Natural killer cell (primary cell): ENCODE measurements at regions not wholly inside any gene's neighbourhood (a gene's known extent, or its start where the extent isn't known, plus 50 kb on each side); places are given as distances from the start of the nearest gene placed in this dataset.

Experiments
- ATAC-seq, 3 donors: fragments of 150-1000 bp in 2 of 3; fragments of 200-7000 bp in 1 of 3; cut with Tn5 transposase; 1 replicate in 1 of 3; 2 replicates in 2 of 3; pipeline ENCODE4 v1.10.0; 2021; ENCODE audit warnings: mild to moderate bottlenecking in 2 of 3, moderate library complexity in 2 of 3
- DNase-seq, 2 donors: peaks; one replicate each; pipeline versions ENCODE4 v3.0.0 to v3.0.0-alpha.2; 2013 to 2021; ENCODE audit warnings: mixed read lengths in 1 of 2
- H3K27ac ChIP-seq: one replicate; pipeline ENCODE4 v1.5.1; 2013; ENCODE audit warnings: mild to moderate bottlenecking, low read length
- H3K27me3 ChIP-seq: one replicate; pipeline ENCODE4 v1.6.1; 2013; ENCODE audit warnings: low read length; ENCODE audit not compliant: control insufficient read depth, insufficient read depth
- H3K36me3 ChIP-seq: one replicate; pipeline ENCODE4 v1.6.1; 2013; ENCODE audit warnings: low read length; ENCODE audit not compliant: control insufficient read depth, insufficient read depth
- H3K4me1 ChIP-seq: one replicate; pipeline ENCODE4 v1.6.1; 2013; ENCODE audit warnings: low read length; ENCODE audit not compliant: control insufficient read depth, insufficient read depth
- H3K4me3 ChIP-seq: one replicate; pipeline ENCODE4 v1.5.1; 2013; ENCODE audit warnings: low read length
- H3K9me3 ChIP-seq: one replicate; pipeline ENCODE4 v1.6.1; 2013; ENCODE audit warnings: low read length; ENCODE audit not compliant: control insufficient read depth, insufficient read depth
- H3K27ac Mint-ChIP-seq, 2 donors: one replicate each; pipeline ENCODE4 v1.8.0; 2022; ENCODE audit warnings: mild to moderate bottlenecking in 2 of 2, mixed read lengths in 2 of 2, moderate library complexity in 1 of 2
- H3K27me3 Mint-ChIP-seq, 2 donors: one replicate each; pipeline ENCODE4 v1.8.0; 2022; ENCODE audit warnings: low read depth in 2 of 2, mixed read lengths in 2 of 2
- H3K36me3 Mint-ChIP-seq: one replicate; pipeline ENCODE4 v1.8.0; 2022; ENCODE audit warnings: mixed read lengths
- H3K4me1 Mint-ChIP-seq, 2 donors: one replicate each; pipeline ENCODE4 v1.8.0; 2022; ENCODE audit warnings: mixed read lengths in 2 of 2
- H3K4me3 Mint-ChIP-seq: one replicate; pipeline ENCODE4 v1.8.0; 2022; ENCODE audit warnings: mild to moderate bottlenecking, moderate library complexity, mixed read lengths
- H3K9me3 Mint-ChIP-seq, 2 donors: one replicate each; pipeline ENCODE4 v1.8.0; 2022; ENCODE audit warnings: mixed read lengths in 2 of 2
- WGBS: methylation state at CpG from one replicate; pipeline ENCODE4 v1.1.7; 2013; ENCODE audit warnings: missing lambda C conversion rate; ENCODE audit not compliant: insufficient coverage; 5-methylcytosine and 5-hydroxymethylcytosine counted together
- intact Hi-C: fragments of 100-400 bp; cut with micrococcal nuclease; formaldehyde crosslinking; loops from one replicate; pipeline ENCODE4 v1.14.2; 2022
- TF ChIP-seq, protein P1 (sequence below): fragments of 200-600 bp; IDR thresholded peaks from one replicate; pipeline ENCODE4 v1.8.0; 2022; ENCODE audit warnings: antibody characterized with exemption

DNA sequence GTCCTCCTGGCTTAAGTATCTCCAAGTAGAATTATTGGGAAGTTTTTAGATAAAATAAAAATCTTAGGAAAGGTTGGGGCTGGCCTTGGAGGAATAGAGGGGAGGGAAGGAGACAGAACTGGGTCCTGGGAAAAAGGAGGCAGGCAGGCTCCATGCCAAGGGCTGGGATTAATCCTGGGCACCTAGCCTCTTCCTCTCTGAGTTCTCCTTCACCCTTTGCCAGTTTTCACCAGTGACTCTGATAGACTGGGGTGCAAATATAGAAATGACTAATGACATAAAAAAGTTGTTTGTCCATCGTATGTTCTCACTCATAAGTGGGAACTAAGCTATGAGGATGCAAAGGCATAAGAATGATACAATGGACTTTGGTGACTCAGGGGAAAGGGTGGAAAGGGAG is 81.9 kb downstream of the RMI1 start:
- Mint-ChIP-seq H3K36me3 (no peaks in the 10 kb centered on the region), H3K27me3 (peaks cover 13 to 16% of the 10 kb centered on the region in 2 donors), H3K9me3 (no peaks in the 10 kb centered on the region), H3K4me3 (no peak overlapping the region), H3K4me1 (no peaks in the 10 kb centered on the region), H3K27ac (no peak overlapping the region)
- Histone ChIP-seq H3K27ac (no peak overlapping the region), H3K27me3 (peaks cover 2% of the 10 kb centered on the region), H3K4me1 (no peaks in the 10 kb centered on the region), H3K36me3 (no peaks in the 10 kb centered on the region), H3K4me3 (no peak overlapping the region), H3K9me3 (no peaks in the 10 kb centered on the region)
- TF ChIP-seq, protein P1, sequence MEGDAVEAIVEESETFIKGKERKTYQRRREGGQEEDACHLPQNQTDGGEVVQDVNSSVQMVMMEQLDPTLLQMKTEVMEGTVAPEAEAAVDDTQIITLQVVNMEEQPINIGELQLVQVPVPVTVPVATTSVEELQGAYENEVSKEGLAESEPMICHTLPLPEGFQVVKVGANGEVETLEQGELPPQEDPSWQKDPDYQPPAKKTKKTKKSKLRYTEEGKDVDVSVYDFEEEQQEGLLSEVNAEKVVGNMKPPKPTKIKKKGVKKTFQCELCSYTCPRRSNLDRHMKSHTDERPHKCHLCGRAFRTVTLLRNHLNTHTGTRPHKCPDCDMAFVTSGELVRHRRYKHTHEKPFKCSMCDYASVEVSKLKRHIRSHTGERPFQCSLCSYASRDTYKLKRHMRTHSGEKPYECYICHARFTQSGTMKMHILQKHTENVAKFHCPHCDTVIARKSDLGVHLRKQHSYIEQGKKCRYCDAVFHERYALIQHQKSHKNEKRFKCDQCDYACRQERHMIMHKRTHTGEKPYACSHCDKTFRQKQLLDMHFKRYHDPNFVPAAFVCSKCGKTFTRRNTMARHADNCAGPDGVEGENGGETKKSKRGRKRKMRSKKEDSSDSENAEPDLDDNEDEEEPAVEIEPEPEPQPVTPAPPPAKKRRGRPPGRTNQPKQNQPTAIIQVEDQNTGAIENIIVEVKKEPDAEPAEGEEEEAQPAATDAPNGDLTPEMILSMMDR = no peak
- intact Hi-C loops = no loop called here
- WGBS = 88% methylated on average over 1 of the region's 1 CpG
- no peak for DNase-seq
- no peak for ATAC-seq

DNA sequence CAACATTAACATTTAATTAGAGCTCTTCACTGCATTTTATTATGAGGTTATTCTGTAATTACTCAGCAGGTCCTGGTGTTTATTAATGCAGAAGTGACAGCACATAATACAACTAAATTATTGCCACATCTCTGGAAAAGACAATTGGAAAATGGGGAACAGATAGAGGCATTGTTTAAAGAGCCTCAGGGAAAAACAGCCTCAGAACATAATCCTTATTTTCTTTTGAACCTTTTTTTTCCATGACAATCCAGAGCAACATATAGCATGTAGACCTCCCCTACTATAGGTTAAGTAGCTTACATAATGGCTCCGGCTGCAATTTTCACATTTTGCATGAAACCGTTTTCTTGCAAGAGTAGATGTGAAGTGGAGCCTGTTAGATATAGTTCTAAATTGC is 87.2 kb downstream of the RMI1 start:
- DNase-seq (no peak), ATAC-seq (no peak)
- Histone ChIP-seq H3K4me3 (no peak overlapping the region), H3K27me3 (peaks cover 2% of the 10 kb centered on the region), H3K9me3 (no peaks in the 10 kb centered on the region), H3K36me3 (no peaks in the 10 kb centered on the region), H3K27ac (no peak overlapping the region), H3K4me1 (no peaks in the 10 kb centered on the region)
- Mint-ChIP-seq H3K4me3 (no peak overlapping the region), H3K4me1 (no peaks in the 10 kb centered on the region), H3K27ac (no peak overlapping the region), H3K9me3 (no peaks in the 10 kb centered on the region), H3K36me3 (no peaks in the 10 kb centered on the region), H3K27me3 (peaks cover 4 to 7% of the 10 kb centered on the region in 2 donors)
- WGBS = 90% methylated on average over 2 of the region's 2 CpGs
- TF ChIP-seq, protein P1 = no peak
- intact Hi-C loops = no loop called here

DNA sequence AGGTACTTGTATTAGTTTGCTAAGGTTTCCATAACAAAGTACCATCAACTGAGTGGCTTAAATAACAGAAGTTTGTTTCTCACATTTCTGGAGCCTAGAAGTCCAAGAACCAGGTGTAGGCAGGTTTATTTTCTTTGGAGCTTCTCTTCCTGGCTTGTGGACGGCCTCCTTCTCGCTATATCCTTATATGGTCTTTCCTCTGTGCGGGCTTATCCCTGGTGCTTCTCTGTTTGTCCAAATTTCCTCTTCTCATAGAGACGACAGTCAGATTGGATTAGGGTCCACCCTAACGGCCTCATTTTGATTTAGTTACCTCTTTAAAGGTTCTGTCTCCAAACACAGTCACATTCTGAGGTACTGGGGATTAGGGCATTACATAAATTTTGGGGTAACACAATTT is 88.3 kb downstream of the RMI1 start:
- no peaks in the 10 kb centered on the region for H3K36me3 Mint-ChIP-seq
- H3K27me3 Mint-ChIP-seq = peaks cover 4 to 9% of the 10 kb centered on the region in 2 donors
- intact Hi-C loops = no loop called here
- 85% methylated on average over 4 of the region's 5 CpGs for WGBS
- no peaks in the 10 kb centered on the region for H3K4me1 ChIP-seq
- DNase-seq = no peak
- H3K4me3 ChIP-seq = no peak overlapping the region
- no peaks in the 10 kb centered on the region for H3K9me3 Mint-ChIP-seq
- peaks cover 2% of the 10 kb centered on the region for H3K27me3 ChIP-seq
- H3K27ac Mint-ChIP-seq = no peak overlapping the region
- H3K27ac ChIP-seq = no peak overlapping the region
- H3K4me1 Mint-ChIP-seq = no peaks in the 10 kb centered on the region
- TF ChIP-seq, protein P1 = no peak
- no peaks in the 10 kb centered on the region for H3K9me3 ChIP-seq
- H3K36me3 ChIP-seq = no peaks in the 10 kb centered on the region
- H3K4me3 Mint-ChIP-seq = no peak overlapping the region
- no peak for ATAC-seq

DNA sequence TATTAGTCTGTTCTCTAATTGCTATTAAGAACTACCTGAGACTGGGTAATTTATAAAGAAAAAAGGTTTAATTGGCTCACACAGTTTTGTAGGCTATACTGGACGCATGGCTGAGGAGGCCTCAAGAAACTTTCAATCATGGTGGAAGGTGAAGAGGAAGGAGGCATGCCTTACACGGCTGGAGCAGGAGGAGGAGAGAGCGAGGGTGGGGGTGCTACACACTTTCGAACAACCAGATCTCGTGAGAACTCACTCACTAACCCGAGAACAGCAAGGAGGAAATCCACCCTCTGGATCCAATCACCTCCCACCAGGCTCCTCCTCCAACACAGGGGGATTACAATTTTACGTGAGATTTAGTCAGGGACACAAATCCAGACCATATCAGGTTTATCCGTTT is 90.0 kb downstream of the RMI1 start:
- no peaks in the 10 kb centered on the region for H3K9me3 Mint-ChIP-seq
- intact Hi-C loops = loop anchor here (10.0 kb wide), 1 partner anchor 54 kb away; no protein-coding TSS in a partner anchor

More for the DNA sequence above, 90.0 kb downstream of the RMI1 start:
- DNase-seq (no peak), ATAC-seq (no peak)
- Mint-ChIP-seq H3K4me1 (no peaks in the 10 kb centered on the region), H3K27ac (no peak overlapping the region), H3K27me3 (peaks cover 4 to 9% of the 10 kb centered on the region in 2 donors), H3K4me3 (no peak overlapping the region), H3K36me3 (no peaks in the 10 kb centered on the region)
- H3K27ac ChIP-seq = no peak overlapping the region
- H3K27me3 ChIP-seq = peaks cover 2% of the 10 kb centered on the region
- TF ChIP-seq, protein P1 = no peak
- H3K4me3 ChIP-seq = no peak overlapping the region
- no peaks in the 10 kb centered on the region for H3K9me3 ChIP-seq
- no peaks in the 10 kb centered on the region for H3K4me1 ChIP-seq
- WGBS = 81% methylated on average over 8 of the region's 8 CpGs
- H3K36me3 ChIP-seq = no peaks in the 10 kb centered on the region
